ENCODE measurements at regions not wholly inside any gene's neighbourhood (a gene's known extent, or its start where the extent isn't known, plus 50 kb on each side); places are given as distances from the start of the nearest gene placed in this dataset.

DNA sequence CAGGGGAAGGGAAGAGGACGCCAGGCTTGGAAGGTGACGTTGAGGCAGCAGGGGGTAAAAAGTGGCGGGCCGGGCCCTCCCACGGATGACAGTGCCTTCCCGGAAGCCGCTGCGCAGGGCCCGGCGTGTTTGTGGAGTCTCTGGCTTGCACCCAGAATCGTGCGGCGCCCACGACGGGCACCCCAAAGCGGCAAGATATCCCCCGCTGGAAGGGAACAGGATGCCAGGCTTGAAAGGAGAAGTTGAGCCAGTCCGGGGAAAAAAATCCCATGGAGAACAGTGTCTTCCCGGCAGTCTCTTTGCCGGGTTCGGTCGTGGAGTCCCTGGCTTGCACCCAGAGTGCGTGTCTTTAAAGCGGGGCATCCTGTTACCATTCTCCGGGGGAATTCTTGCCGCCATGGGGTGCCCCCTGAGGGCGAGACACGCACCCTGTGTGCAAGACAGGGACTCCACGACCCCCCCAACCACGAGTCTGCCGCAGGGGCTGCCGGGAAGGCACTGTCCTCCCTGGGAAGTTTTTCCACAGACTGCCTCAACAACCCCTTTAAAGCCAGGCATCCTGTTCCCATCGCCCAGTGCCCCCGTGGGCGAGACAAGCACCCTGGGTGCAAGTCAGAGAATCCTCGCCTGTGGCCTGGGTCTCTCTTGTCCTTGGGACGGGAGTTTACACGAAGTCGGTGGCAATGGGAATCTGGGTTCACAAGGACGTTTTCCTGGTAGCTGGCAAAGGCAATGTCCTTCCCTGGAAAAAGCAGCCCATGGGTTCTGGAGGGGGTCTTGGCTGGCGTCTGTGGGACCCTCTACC, 156.1 kb upstream of the ALG10B start:
- Histone ChIP-seq H3K36me3 (ENCODE audit: control insufficient read depth in 4 of 4, insufficient read depth in 4 of 4, low read length in 3 of 4) (no peaks in the 10 kb centered on the region), H3K4me3 (ENCODE audit: control insufficient read depth in 1 of 7, extremely low read depth in 1 of 7, insufficient read depth in 4 of 7, low read depth in 2 of 7, low read length in 6 of 7) (no peak overlapping the region), H3K9me3 (ENCODE audit: control extremely low read depth in 1 of 5, control insufficient read depth in 4 of 5, insufficient read depth in 2 of 5, low read depth in 1 of 5, low read length in 4 of 5) (peaks cover 0 to 42% (median 9%) of the 10 kb centered on the region in 5 experiments), H3K4me1 (ENCODE audit: control extremely low read depth in 1 of 4, control insufficient read depth in 4 of 4, insufficient read depth in 4 of 4, low read length in 3 of 4) (no peaks in the 10 kb centered on the region), H3K27me3 (replicated peaks in 2 of 5; ENCODE audit: control insufficient read depth in 4 of 5, insufficient read depth in 5 of 5, low read length in 4 of 5) (no peaks in the 10 kb centered on the region), H3K27ac (ENCODE audit: insufficient read depth in 1 of 2, low read depth in 1 of 2, low read length in 2 of 2, poor library complexity in 1 of 2, severe bottlenecking in 2 of 2) (no peak overlapping the region)
- no peak for DNase-seq
- ChIA-PET POLR2A (no interaction called here), CTCF (no interaction called here)
- WGBS (ENCODE audit: insufficient coverage): 94% methylated on average over 30 of the region's 41 CpGs

DNA sequence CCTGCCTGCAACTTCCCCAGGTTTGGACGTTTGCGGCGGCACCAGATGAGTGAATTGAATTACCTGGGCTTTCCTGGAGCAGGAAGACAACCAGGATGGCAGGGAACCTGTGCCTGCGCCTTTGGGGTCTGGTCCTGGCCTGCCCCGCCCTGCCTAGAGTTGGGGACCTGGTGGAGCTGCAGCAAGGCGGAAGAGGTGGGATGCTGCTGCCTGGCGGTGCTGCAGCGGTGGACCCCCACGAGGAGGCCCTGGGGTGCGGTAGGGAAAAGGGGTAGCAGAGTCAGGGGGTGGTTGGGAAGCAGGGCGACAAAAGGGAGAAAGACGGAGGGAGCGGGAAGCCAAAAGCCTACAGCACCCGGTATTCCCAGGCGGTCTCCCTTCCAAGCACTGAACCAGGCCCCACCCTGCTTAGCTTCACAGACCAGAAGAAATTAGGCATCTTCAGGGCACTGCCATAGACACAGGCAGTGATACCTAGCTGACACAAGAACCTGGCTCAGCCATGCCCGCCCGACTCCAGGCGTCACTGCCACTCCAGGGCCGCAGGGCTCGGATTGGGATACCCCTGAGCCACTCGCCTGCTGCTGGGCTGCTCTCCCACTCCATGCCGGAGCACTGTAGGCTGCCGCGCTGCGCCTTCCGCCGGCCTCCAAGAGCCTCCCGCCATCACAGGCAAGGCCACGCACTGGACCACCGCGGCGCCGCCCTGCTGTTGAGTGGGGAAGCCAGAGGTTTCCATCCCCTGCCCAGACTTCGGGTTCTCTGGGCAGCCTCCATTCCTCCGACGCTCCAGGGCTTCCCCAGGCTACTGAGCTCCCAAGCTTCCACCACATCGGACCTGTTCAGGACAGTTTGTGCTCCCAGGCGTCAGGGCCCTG, 155.2 kb upstream of the ALG10B start:
- peaks cover 0 to 39% (median 9%) of the 10 kb centered on the region in 5 experiments for H3K9me3 ChIP-seq (ENCODE audit: control extremely low read depth in 1 of 5, control insufficient read depth in 4 of 5, insufficient read depth in 2 of 5, low read depth in 1 of 5, low read length in 4 of 5)
- no peak overlapping the region for H3K27ac ChIP-seq (ENCODE audit: insufficient read depth in 1 of 2, low read depth in 1 of 2, low read length in 2 of 2, poor library complexity in 1 of 2, severe bottlenecking in 2 of 2)
- no peak overlapping the region for H3K4me3 ChIP-seq (ENCODE audit: control insufficient read depth in 1 of 7, extremely low read depth in 1 of 7, insufficient read depth in 4 of 7, low read depth in 2 of 7, low read length in 6 of 7)
- ChIA-PET POLR2A (no interaction called here), CTCF (no interaction called here)
- H3K36me3 ChIP-seq (ENCODE audit: control insufficient read depth in 4 of 4, insufficient read depth in 4 of 4, low read length in 3 of 4): no peaks in the 10 kb centered on the region
- 91% methylated on average over 29 of the region's 38 CpGs for WGBS (ENCODE audit: insufficient coverage)
- no peaks in the 10 kb centered on the region for H3K27me3 ChIP-seq (replicated peaks in 2 of 5; ENCODE audit: control insufficient read depth in 4 of 5, insufficient read depth in 5 of 5, low read length in 4 of 5)
- H3K4me1 ChIP-seq (ENCODE audit: control extremely low read depth in 1 of 4, control insufficient read depth in 4 of 4, insufficient read depth in 4 of 4, low read length in 3 of 4): no peaks in the 10 kb centered on the region
- no peak for DNase-seq

DNA sequence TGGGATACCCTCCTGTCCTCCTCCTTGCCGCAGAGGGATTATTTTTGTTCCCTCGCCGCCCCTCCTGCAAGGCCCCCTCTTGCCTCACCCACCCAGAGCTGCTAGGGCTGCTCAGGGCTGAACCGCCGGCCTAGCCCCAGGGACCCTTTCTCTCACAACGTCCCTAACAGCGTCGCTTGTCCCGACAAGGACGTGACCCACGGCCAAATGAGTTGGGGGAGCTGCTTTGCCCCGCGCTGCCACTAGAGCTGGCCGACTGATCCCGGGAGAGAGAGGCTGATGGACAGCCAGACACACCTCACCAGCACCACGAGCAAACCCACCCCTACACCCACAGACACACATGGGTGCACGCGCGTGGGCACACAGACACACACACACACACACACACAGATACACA, 154.6 kb upstream of the ALG10B start:
- POLR2A ChIA-PET: no interaction called here
- CTCF ChIA-PET: no interaction called here
- Histone ChIP-seq H3K36me3 (ENCODE audit: control insufficient read depth in 4 of 4, insufficient read depth in 4 of 4, low read length in 3 of 4) (no peaks in the 10 kb centered on the region), H3K9me3 (ENCODE audit: control extremely low read depth in 1 of 5, control insufficient read depth in 4 of 5, insufficient read depth in 2 of 5, low read depth in 1 of 5, low read length in 4 of 5) (peaks cover 0 to 36% (median 9%) of the 10 kb centered on the region in 5 experiments), H3K27ac (ENCODE audit: insufficient read depth in 1 of 2, low read depth in 1 of 2, low read length in 2 of 2, poor library complexity in 1 of 2, severe bottlenecking in 2 of 2) (no peak overlapping the region), H3K4me1 (ENCODE audit: control extremely low read depth in 1 of 4, control insufficient read depth in 4 of 4, insufficient read depth in 4 of 4, low read length in 3 of 4) (no peaks in the 10 kb centered on the region), H3K4me3 (ENCODE audit: control insufficient read depth in 1 of 7, extremely low read depth in 1 of 7, insufficient read depth in 4 of 7, low read depth in 2 of 7, low read length in 6 of 7) (no peak overlapping the region), H3K27me3 (replicated peaks in 2 of 5; ENCODE audit: control insufficient read depth in 4 of 5, insufficient read depth in 5 of 5, low read length in 4 of 5) (no peaks in the 10 kb centered on the region)
- DNase-seq: no peak
- 88% methylated on average over 12 of the region's 19 CpGs for WGBS (ENCODE audit: insufficient coverage)

DNA sequence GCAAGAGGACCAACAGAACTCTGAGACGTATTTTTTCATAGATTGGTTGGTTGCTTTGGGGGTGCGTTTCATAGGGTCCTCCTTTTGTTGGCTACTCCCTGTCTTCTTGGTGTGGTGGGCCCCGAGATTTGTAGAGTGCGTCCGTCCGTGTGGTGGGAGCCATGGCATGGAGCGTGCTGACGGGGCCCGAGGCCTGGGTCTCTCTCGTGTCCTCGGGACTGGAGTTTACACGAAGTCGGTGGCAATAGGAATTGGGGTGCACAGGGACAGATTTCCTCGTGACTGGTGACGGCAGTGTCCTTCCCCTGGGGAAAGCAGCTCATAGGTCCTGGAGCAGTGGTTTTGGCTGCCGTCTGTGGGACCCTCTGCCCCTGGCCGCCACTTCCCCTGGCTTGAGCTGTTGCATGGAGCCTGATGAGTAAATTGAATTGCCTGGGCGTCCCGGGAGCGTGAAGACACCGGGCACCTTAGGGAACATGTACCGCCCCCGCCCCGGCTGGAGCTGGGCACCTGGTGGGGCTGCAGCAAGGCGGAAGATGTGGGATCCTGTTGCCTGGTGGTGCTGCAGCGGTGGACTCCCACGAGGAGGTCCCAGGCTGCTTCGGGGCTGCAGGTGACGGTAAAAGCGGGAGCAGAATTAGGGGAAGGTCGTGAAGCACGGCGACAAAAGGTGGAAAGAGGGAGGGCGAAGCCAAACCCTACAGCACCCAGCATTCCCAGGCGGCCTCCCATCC, 153.7 kb upstream of the ALG10B start:
- H3K4me1 ChIP-seq (ENCODE audit: control extremely low read depth in 1 of 4, control insufficient read depth in 4 of 4, insufficient read depth in 4 of 4, low read length in 3 of 4): no peaks in the 10 kb centered on the region
- peaks cover 0 to 28% (median 9%) of the 10 kb centered on the region in 5 experiments for H3K9me3 ChIP-seq (ENCODE audit: control extremely low read depth in 1 of 5, control insufficient read depth in 4 of 5, insufficient read depth in 2 of 5, low read depth in 1 of 5, low read length in 4 of 5)
- 93% methylated on average over 32 of the region's 35 CpGs for WGBS (ENCODE audit: insufficient coverage)

DNA sequence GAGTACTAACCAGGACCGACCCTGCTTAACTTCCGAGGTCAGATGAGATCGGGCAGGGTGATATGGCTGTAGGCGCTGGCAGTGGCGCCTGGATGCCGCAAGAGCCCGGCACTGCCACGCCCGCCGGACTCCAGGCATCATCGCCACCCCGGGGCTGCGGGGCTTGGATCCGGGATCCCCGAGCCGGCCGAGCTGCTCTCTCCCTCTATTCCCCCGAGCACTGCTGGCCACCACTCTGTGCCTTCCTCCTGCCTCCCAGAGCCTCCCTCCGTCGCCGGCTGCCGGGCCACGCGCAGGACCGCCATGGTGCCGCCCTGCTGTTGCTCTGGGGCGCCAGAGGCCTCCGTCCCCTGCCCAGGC, 153.2 kb upstream of the ALG10B start:
- WGBS (ENCODE audit: insufficient coverage): 81% methylated on average over 27 of the region's 28 CpGs
- ChIA-PET CTCF (no interaction called here), POLR2A (no interaction called here)
- DNase-seq: no peak
- Histone ChIP-seq H3K4me1 (ENCODE audit: control extremely low read depth in 1 of 4, control insufficient read depth in 4 of 4, insufficient read depth in 4 of 4, low read length in 3 of 4) (no peaks in the 10 kb centered on the region), H3K36me3 (ENCODE audit: control insufficient read depth in 4 of 4, insufficient read depth in 4 of 4, low read length in 3 of 4) (no peaks in the 10 kb centered on the region), H3K4me3 (ENCODE audit: control insufficient read depth in 1 of 7, extremely low read depth in 1 of 7, insufficient read depth in 4 of 7, low read depth in 2 of 7, low read length in 6 of 7) (no peak overlapping the region), H3K27me3 (replicated peaks in 2 of 5; ENCODE audit: control insufficient read depth in 4 of 5, insufficient read depth in 5 of 5, low read length in 4 of 5) (no peaks in the 10 kb centered on the region), H3K9me3 (ENCODE audit: control extremely low read depth in 1 of 5, control insufficient read depth in 4 of 5, insufficient read depth in 2 of 5, low read depth in 1 of 5, low read length in 4 of 5) (peaks cover 0 to 24% (median 9%) of the 10 kb centered on the region in 5 experiments), H3K27ac (ENCODE audit: insufficient read depth in 1 of 2, low read depth in 1 of 2, low read length in 2 of 2, poor library complexity in 1 of 2, severe bottlenecking in 2 of 2) (no peak overlapping the region)

More for the DNA sequence above, 153.7 kb upstream of the ALG10B start:
- Histone ChIP-seq H3K27ac (ENCODE audit: insufficient read depth in 1 of 2, low read depth in 1 of 2, low read length in 2 of 2, poor library complexity in 1 of 2, severe bottlenecking in 2 of 2) (no peak overlapping the region), H3K36me3 (ENCODE audit: control insufficient read depth in 4 of 4, insufficient read depth in 4 of 4, low read length in 3 of 4) (no peaks in the 10 kb centered on the region), H3K27me3 (replicated peaks in 2 of 5; ENCODE audit: control insufficient read depth in 4 of 5, insufficient read depth in 5 of 5, low read length in 4 of 5) (no peaks in the 10 kb centered on the region), H3K4me3 (ENCODE audit: control insufficient read depth in 1 of 7, extremely low read depth in 1 of 7, insufficient read depth in 4 of 7, low read depth in 2 of 7, low read length in 6 of 7) (no peak overlapping the region)
- ChIA-PET POLR2A (no interaction called here), CTCF (no interaction called here)
- no peak for DNase-seq

DNA sequence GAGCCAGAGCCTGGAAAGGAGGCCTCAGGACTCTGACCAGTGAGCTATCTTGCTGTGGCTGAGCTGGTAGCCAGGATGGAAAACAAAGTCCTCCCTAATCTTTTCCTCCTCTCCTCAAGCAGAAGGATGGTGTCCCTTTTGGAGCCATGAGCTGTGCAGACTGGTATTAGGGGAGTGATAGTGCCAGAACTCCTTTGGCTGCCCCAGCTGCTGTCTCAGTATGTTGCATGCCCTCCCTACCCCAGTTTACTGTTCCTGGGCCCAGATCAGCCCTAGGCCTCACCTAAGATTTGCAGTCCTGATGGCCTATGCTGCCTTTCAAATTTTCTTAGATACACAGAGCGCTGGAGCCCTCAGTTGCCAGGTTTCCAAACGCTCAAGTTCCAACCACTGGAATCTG, 150.3 kb upstream of the ALG10B start:
- H3K9me3 ChIP-seq (ENCODE audit: control extremely low read depth in 1 of 5, control insufficient read depth in 4 of 5, insufficient read depth in 2 of 5, low read depth in 1 of 5, low read length in 4 of 5): peaks cover 0 to 9% (median 4%) of the 10 kb centered on the region in 5 experiments
- ChIA-PET POLR2A (no interaction called here), CTCF (interaction anchor here (0.6 kb wide), 1 partner anchor 834 kb away, joined by 3 read pairs; no protein-coding TSS in a partner anchor)
- no peak for DNase-seq
- no peaks in the 10 kb centered on the region for H3K4me1 ChIP-seq (ENCODE audit: control extremely low read depth in 1 of 4, control insufficient read depth in 4 of 4, insufficient read depth in 4 of 4, low read length in 3 of 4)
- WGBS (ENCODE audit: insufficient coverage): 100% methylated on average over 2 of the region's 2 CpGs
- no peaks in the 10 kb centered on the region for H3K27me3 ChIP-seq (replicated peaks in 2 of 5; ENCODE audit: control insufficient read depth in 4 of 5, insufficient read depth in 5 of 5, low read length in 4 of 5)
- H3K36me3 ChIP-seq (ENCODE audit: control insufficient read depth in 4 of 4, insufficient read depth in 4 of 4, low read length in 3 of 4): no peaks in the 10 kb centered on the region
- no peak overlapping the region for H3K27ac ChIP-seq (ENCODE audit: insufficient read depth in 1 of 2, low read depth in 1 of 2, low read length in 2 of 2, poor library complexity in 1 of 2, severe bottlenecking in 2 of 2)
- no peak overlapping the region for H3K4me3 ChIP-seq (ENCODE audit: control insufficient read depth in 1 of 7, extremely low read depth in 1 of 7, insufficient read depth in 4 of 7, low read depth in 2 of 7, low read length in 6 of 7)
